Peyer's patch (tissue), 4 donors: ENCODE measurements at regions not wholly inside any gene's neighbourhood (a gene's known extent, or its start where the extent isn't known, plus 50 kb on each side); places are given as distances from the start of the nearest gene placed in this dataset.

ENCODE experiments used
- CTCF ChIP-seq, 6 experiments: fragments of 450-650 bp in 4 of 6; fragments of 200-600 bp in 2 of 6; sonication (generic) in 1 of 6; IDR thresholded peaks; one replicate each; pipeline ENCODE4 v1.5.1; 2017 to 2019; ENCODE audit warnings: antibody characterized with exemption in 6 of 6, mild to moderate bottlenecking in 3 of 6, moderate library complexity in 1 of 6
- POLR2A ChIP-seq, 2 donors: fragments of 450-650 bp; IDR thresholded peaks; one replicate each; pipeline ENCODE4 v1.5.1; 2017; ENCODE audit warnings: antibody characterized with exemption in 2 of 2, mild to moderate bottlenecking in 2 of 2, moderate library complexity in 2 of 2

GRCh38 chr12:64556231-64556630 lies 54.1 kb upstream of the RASSF3 start:
- TF ChIP-seq CTCF (IDR thresholded peaks at IDR 0.05) (no peak), POLR2A (IDR thresholded peaks at IDR 0.05) (no peak)
